ENCODE measurements at regions not wholly inside any gene's neighbourhood (a gene's known extent, or its start where the extent isn't known, plus 50 kb on each side); places are given as distances from the start of the nearest gene placed in this dataset.

DNA sequence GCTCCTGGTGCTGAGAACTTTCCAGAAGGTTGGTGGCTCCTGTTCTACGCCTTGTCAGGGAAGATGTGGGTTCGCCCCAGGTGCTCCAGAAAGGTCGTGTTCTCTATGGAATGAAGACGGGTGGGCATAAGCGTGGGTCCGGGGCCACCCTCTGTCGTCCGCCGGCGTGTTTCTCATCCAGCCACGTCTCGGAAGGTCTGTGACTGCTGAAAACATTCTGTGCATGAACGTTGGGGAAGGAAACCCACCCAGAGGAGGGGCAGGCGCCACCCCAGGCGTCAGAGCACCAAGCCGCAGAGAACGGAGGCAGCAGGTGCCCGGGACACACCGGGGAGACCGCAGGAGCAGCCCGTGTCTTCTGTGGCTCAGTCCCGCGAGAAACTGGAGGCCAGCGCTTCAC is 118.2 kb downstream of the RTP5 start:
- H3K4me1 ChIP-seq (ENCODE audit: insufficient read depth, low read length), result no peaks in the 10 kb centered on the region

More for the DNA sequence above, 118.2 kb downstream of the RTP5 start:
- H3K27me3 Mint-ChIP-seq (ENCODE audit: low read depth), result peaks cover 28% of the 10 kb centered on the region
- Histone ChIP-seq H2BK20ac (ENCODE audit: low read depth, low read length, poor library complexity, severe bottlenecking) (no peak overlapping the region), H3K79me1 (ENCODE audit: insufficient read depth, low read depth, low read length, poor library complexity, severe bottlenecking) (no peaks in the 10 kb centered on the region), H2AK5ac (ENCODE audit: insufficient read length, low read length) (no peak overlapping the region), H4K8ac (replicated peaks; ENCODE audit: insufficient read length, low read depth, low read length) (no peak overlapping the region), H2BK15ac (ENCODE audit: low read depth, low read length) (no peak overlapping the region), H3K23me2 (ENCODE audit: insufficient read length, low read depth, low read length, poor library complexity, severe bottlenecking) (no peaks in the 10 kb centered on the region), H3K27ac (ENCODE audit: insufficient read length, low read depth, low read length) (no peak overlapping the region), H2BK12ac (ENCODE audit: insufficient read length, low read depth, low read length) (no peak overlapping the region), H4K20me1 (ENCODE audit: control insufficient read depth, insufficient read depth, insufficient read length) (no peaks in the 10 kb centered on the region), H3K18ac (ENCODE audit: insufficient read length, low read depth, low read length) (no peak overlapping the region), H3T11ph (ENCODE audit: low read length) (no peak overlapping the region), H3K79me2 (ENCODE audit: insufficient read depth, low read length) (no peaks in the 10 kb centered on the region), H3K56ac (ENCODE audit: insufficient read length, low read depth, low read length) (no peak overlapping the region), H4K91ac (ENCODE audit: insufficient read length, low read depth, low read length) (no peak overlapping the region), H3K9ac (ENCODE audit: extremely low read depth, insufficient read length, low read length) (no peak overlapping the region), H2BK120ac (ENCODE audit: low read depth, low read length, poor library complexity, severe bottlenecking) (no peak overlapping the region), H3K9me3 (ENCODE audit: control insufficient read depth, low read depth, low read length) (no peaks in the 10 kb centered on the region), H4K5ac (ENCODE audit: insufficient read length, low read depth, low read length) (no peak overlapping the region), H3K27me3 (ENCODE audit: insufficient read depth, low read length) (no peaks in the 10 kb centered on the region), H2BK5ac (ENCODE audit: insufficient read length, low read length) (no peak overlapping the region), H3K23ac (ENCODE audit: insufficient read length, low read depth, low read length) (no peak overlapping the region), H3K4ac (ENCODE audit: low read depth, low read length) (no peak overlapping the region), H3K4me2 (ENCODE audit: insufficient read depth, insufficient read length, low read length) (no peak overlapping the region), H3K14ac (ENCODE audit: insufficient read depth, low read length) (no peak overlapping the region), H2AFZ (ENCODE audit: low read length) (no peak overlapping the region)
- DNase-seq, result peak; percentile 12
- TF ChIP-seq, protein P1, sequence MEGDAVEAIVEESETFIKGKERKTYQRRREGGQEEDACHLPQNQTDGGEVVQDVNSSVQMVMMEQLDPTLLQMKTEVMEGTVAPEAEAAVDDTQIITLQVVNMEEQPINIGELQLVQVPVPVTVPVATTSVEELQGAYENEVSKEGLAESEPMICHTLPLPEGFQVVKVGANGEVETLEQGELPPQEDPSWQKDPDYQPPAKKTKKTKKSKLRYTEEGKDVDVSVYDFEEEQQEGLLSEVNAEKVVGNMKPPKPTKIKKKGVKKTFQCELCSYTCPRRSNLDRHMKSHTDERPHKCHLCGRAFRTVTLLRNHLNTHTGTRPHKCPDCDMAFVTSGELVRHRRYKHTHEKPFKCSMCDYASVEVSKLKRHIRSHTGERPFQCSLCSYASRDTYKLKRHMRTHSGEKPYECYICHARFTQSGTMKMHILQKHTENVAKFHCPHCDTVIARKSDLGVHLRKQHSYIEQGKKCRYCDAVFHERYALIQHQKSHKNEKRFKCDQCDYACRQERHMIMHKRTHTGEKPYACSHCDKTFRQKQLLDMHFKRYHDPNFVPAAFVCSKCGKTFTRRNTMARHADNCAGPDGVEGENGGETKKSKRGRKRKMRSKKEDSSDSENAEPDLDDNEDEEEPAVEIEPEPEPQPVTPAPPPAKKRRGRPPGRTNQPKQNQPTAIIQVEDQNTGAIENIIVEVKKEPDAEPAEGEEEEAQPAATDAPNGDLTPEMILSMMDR (conservative IDR thresholded peaks at IDR 0.05), result no peak
- WGBS (ENCODE audit: extremely low coverage, insufficient read length, low lambda C conversion rate), result no CpG with 5 or more reads among the region's 24 CpGs
- H3K4me3 Mint-ChIP-seq, result no peak overlapping the region
- no peak overlapping the region for H3K27ac Mint-ChIP-seq
- peaks cover 2 to 15% (median 4%) of the 10 kb centered on the region in 3 experiments; a peak in 5 of 7 replicates for H3K36me3 Mint-ChIP-seq (ENCODE audit: insufficient read depth in 1 of 3, low read depth in 3 of 3)
- H3K4me1 Mint-ChIP-seq, result no peaks in the 10 kb centered on the region
- H3K9me3 Mint-ChIP-seq, result peaks cover 26 to 30% of the 10 kb centered on the region in 2 experiments
